HCT116 (cell line): ENCODE measurements at regions not wholly inside any gene's neighbourhood (a gene's known extent, or its start where the extent isn't known, plus 50 kb on each side); places are given as distances from the start of the nearest gene placed in this dataset.

Source experiments
- ATAC-seq: fragments of 200-7000 bp; cut with Tn5 transposase; 2 replicates; pipeline ENCODE4 v1.9.1; 2020; ENCODE audit warnings: mild to moderate bottlenecking, moderate library complexity
- BruUV-seq: library from RNA; stranded (reverse); fragments of 400-500 nt; replicated peaks from 2 replicates; lab custom pipeline; 2021; lab: Mats Ljungman, UMichigan
- CTCF ChIA-PET: fragments of 300-600 bp; sonication (Branson Sonifier 250); formaldehyde crosslinking; loops from one replicate; lab custom pipeline; 2021; ENCODE audit warnings: antibody characterized with exemption; lab: Charles Lee
- POLR2A ChIA-PET: fragments of 300-600, 350-600 bp; sonication (Branson Sonifier 250); formaldehyde crosslinking; loops from one replicate; lab custom pipeline; 2021; ENCODE audit warnings: antibody characterized with exemption; lab: Charles Lee
- RAD21 ChIA-PET, 2 experiments: fragments of 300-600 bp; sonication (Branson Sonifier 250); formaldehyde crosslinking; loops; one replicate each; lab custom pipeline; 2023; ENCODE audit warnings: low total read pairs in 2 of 2; ENCODE audit not compliant: uncharacterized antibody in 2 of 2, unreplicated experiment in 2 of 2, low non-redundant PET in 1 of 2; lab: Charles Lee
- DNase-seq: peaks from one replicate; pipeline ENCODE4 v3.0.0-alpha.2; 2010; ENCODE audit warnings: low read depth, low spot score
- H2AFZ ChIP-seq: fragments of 200-600 bp; shearing (Covaris generic), sonication (generic); 2 replicates; pipeline ENCODE4 v1.6.1; 2017; ENCODE audit warnings: low read depth, mixed run types, mixed read lengths, antibody characterized with exemption, low read length; ENCODE audit not compliant: poor library complexity, severe bottlenecking
- H3K27ac ChIP-seq: 2 replicates; pipeline ENCODE4 v1.5.1; 2012; ENCODE audit warnings: low read depth, low read length
- H3K27me3 ChIP-seq: fragments of 200-600 bp; sonication (generic); 2 replicates; pipeline ENCODE4 v1.6.1; 2016; ENCODE audit warnings: mixed run types, low read length, mixed read lengths; ENCODE audit not compliant: insufficient read depth
- H3K36me3 ChIP-seq, 2 experiments: fragments of 200-500 bp in 1 of 2; fragments of 200-600 bp in 1 of 2; sonication (Bioruptor generic) in 1 of 2; sonication (generic) in 1 of 2; 2 replicates each; pipeline versions ENCODE4 v1.5.1 to v1.6.1; 2014 to 2016; ENCODE audit warnings: low read length in 2 of 2, inconsistent platforms in 1 of 2, mixed read lengths in 1 of 2, mixed run types in 1 of 2; ENCODE audit not compliant: insufficient read depth in 2 of 2, control insufficient read depth in 1 of 2
- H3K4me1 ChIP-seq, 2 experiments: fragments of 200-600 bp in 1 of 2; sonication (generic) in 1 of 2; 2 replicates each; pipeline versions ENCODE4 v1.5.1 to v1.6.1; 2012 to 2017; ENCODE audit warnings: low read length in 2 of 2, inconsistent platforms in 1 of 2, mild to moderate bottlenecking in 1 of 2, mixed read lengths in 1 of 2, mixed run types in 1 of 2, moderate library complexity in 1 of 2; ENCODE audit not compliant: insufficient read depth in 2 of 2, control insufficient read depth in 1 of 2
- H3K4me2 ChIP-seq: fragments of 200-600 bp; sonication (generic); 2 replicates; pipeline ENCODE4 v1.6.1; 2017; ENCODE audit warnings: mixed run types, low read length, mixed read lengths
- H3K4me3 ChIP-seq, 2 experiments: fragments of 200-600 bp in 1 of 2; sonication (generic) in 1 of 2; replicated peaks in 1 of 2; 2 replicates each; pipeline ENCODE4 v1.5.1; 2011 to 2016; ENCODE audit warnings: low read length in 2 of 2, control low read depth in 1 of 2, low read depth in 1 of 2, mild to moderate bottlenecking in 1 of 2, mixed read lengths in 1 of 2, mixed run types in 1 of 2
- H3K79me2 ChIP-seq: fragments of 200-600 bp; sonication (generic); 2 replicates; pipeline ENCODE4 v1.6.1; 2017; ENCODE audit warnings: mild to moderate bottlenecking, mixed run types, low read length, moderate library complexity, mixed read lengths; ENCODE audit not compliant: insufficient read depth
- H3K9ac ChIP-seq: fragments of 200-600 bp; sonication (generic); 2 replicates; pipeline ENCODE4 v1.6.1; 2016; ENCODE audit warnings: low read length, mixed read lengths
- H3K9me2 ChIP-seq: fragments of 200-600 bp; sonication (generic), shearing (Covaris generic); 2 replicates; pipeline ENCODE4 v1.6.1; 2017; ENCODE audit warnings: mixed run types, mild to moderate bottlenecking, moderate library complexity; ENCODE audit not compliant: insufficient read depth
- H3K9me3 ChIP-seq, 2 experiments: fragments of 200-500 bp in 1 of 2; fragments of 200-600 bp in 1 of 2; sonication (Bioruptor generic) in 1 of 2; sonication (generic) in 1 of 2; 2 replicates each; pipeline ENCODE4 v1.6.1; 2014 to 2017; ENCODE audit warnings: low read length in 2 of 2, mixed read lengths in 2 of 2, inconsistent platforms in 1 of 2, low read depth in 1 of 2, mild to moderate bottlenecking in 1 of 2, mixed run types in 1 of 2, moderate library complexity in 1 of 2; ENCODE audit not compliant: control insufficient read depth in 1 of 2, insufficient read depth in 1 of 2
- H4K20me1 ChIP-seq: fragments of 200-600 bp; sonication (generic), shearing (Covaris generic); 2 replicates; pipeline ENCODE4 v1.6.1; 2017; ENCODE audit warnings: mixed run types, mild to moderate bottlenecking, moderate library complexity; ENCODE audit not compliant: insufficient read depth
- CBX3 ChIP-seq: IDR thresholded peaks from 2 replicates; pipeline ENCODE4 v1.6.1; 2012; ENCODE audit warnings: low read depth
- ELF1 ChIP-seq: IDR thresholded peaks from 2 replicates; pipeline ENCODE4 v1.6.1; 2012; ENCODE audit warnings: low read depth, borderline replicate concordance
- EZH2 ChIP-seq: fragments of 200-600 bp; sonication (generic); IDR thresholded peaks from 2 replicates; pipeline ENCODE4 v1.6.1; 2017; ENCODE audit warnings: antibody characterized with exemption, mixed run types
- JUND ChIP-seq: IDR thresholded peaks from 2 replicates; pipeline ENCODE4 v1.6.1; 2012
- POLR2AphosphoS5 ChIP-seq: IDR thresholded peaks from 2 replicates; pipeline ENCODE4 v1.6.1; 2011; ENCODE audit warnings: mild to moderate bottlenecking, low read depth, low read length, moderate library complexity
- SIN3A ChIP-seq: IDR thresholded peaks from 2 replicates; pipeline ENCODE4 v1.6.1; 2012; ENCODE audit warnings: low read depth
- SP1 ChIP-seq: IDR thresholded peaks from 2 replicates; pipeline ENCODE4 v1.6.1; 2012; ENCODE audit warnings: low read depth
- SRF ChIP-seq: IDR thresholded peaks from 2 replicates; pipeline ENCODE4 v1.6.1; 2012; ENCODE audit warnings: low read depth
- TCF7L2 ChIP-seq: IDR thresholded peaks from 2 replicates; pipeline ENCODE4 v1.7.0; 2011; ENCODE audit warnings: borderline replicate concordance, inconsistent platforms; ENCODE audit not compliant: insufficient read depth, insufficient read length; ENCODE audit errors: extremely low read depth
- ZBTB33 ChIP-seq: IDR thresholded peaks from 2 replicates; pipeline ENCODE4 v1.6.1; 2011; ENCODE audit warnings: mild to moderate bottlenecking, low read length, moderate library complexity; ENCODE audit not compliant: insufficient replicate concordance; ENCODE audit errors: extremely low read depth
- ZNF274 ChIP-seq: fragments of 200-500 bp; sonication (Bioruptor generic); IDR thresholded peaks from 2 replicates; pipeline ENCODE4 v1.6.1; 2014; ENCODE audit warnings: mild to moderate bottlenecking, low read depth, low read length, inconsistent platforms
- intact Hi-C: fragments of 100-400 bp; cut with micrococcal nuclease; formaldehyde crosslinking; loops from 2 replicates; pipeline ENCODE4 v1.10.0; 2022
- TF ChIP-seq, protein P1 (sequence below): IDR thresholded peaks from 2 replicates; pipeline ENCODE4 v1.6.1; 2012

DNA sequence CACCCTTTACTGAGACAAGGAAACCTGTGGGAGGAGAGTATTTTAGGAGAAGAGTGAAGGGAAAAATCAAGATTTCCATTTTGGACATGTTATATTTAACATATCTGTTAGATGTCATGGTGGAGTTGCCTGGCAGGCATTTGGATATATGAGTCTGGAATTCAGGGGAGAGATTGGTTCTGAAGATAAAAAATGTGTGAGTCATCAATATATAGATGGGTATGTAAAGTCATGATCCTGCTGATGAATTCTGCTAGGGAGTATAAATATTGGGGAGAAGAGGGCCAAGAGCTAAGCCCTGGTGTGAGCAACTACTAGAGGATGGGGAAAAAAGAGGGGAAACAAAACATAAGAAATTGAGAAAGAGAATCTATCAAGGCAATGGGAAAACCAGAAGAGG is 151.3 kb upstream of the SOX9 start:
- Histone ChIP-seq H4K20me1 (no peaks in the 10 kb centered on the region), H3K36me3 (no peaks in the 10 kb centered on the region), H3K9ac (no peak overlapping the region), H2AFZ (no peak overlapping the region), H3K79me2 (no peaks in the 10 kb centered on the region), H3K4me1 (peaks cover 0 to 8% of the 10 kb centered on the region in 2 experiments; a peak in 1 of 4 replicates), H3K27me3 (no peaks in the 10 kb centered on the region), H3K4me3 (no peak overlapping the region), H3K4me2 (no peak overlapping the region), H3K9me2 (no peaks in the 10 kb centered on the region), H3K9me3 (no peaks in the 10 kb centered on the region), H3K27ac (no peak overlapping the region)
- TF ChIP-seq ELF1: no peak
- TF ChIP-seq POLR2AphosphoS5: no peak
- TF ChIP-seq, protein P1, sequence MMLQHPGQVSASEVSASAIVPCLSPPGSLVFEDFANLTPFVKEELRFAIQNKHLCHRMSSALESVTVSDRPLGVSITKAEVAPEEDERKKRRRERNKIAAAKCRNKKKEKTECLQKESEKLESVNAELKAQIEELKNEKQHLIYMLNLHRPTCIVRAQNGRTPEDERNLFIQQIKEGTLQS: no peak
- no peak for TF ChIP-seq EZH2
- TF ChIP-seq CBX3: no peak
- no peak for TF ChIP-seq SP1
- TF ChIP-seq ZNF274: no peak
- no peak for TF ChIP-seq SRF
- no peak for TF ChIP-seq TCF7L2
- CTCF ChIA-PET: no interaction called here
- RAD21 ChIA-PET: no interaction called here
- no peak for DNase-seq
- intact Hi-C loops: no loop called here
- ATAC-seq: no peak
- BruUV-seq: no TSS peak
- POLR2A ChIA-PET: no interaction called here

GRCh38 chr17:71970312-71970711 is 150.5 kb upstream of the SOX9 start:
- H3K36me3 ChIP-seq: no peaks in the 10 kb centered on the region
- H3K27ac ChIP-seq: no peak overlapping the region
- no peak overlapping the region for H3K4me3 ChIP-seq
- H3K9me2 ChIP-seq: no peaks in the 10 kb centered on the region
- no peak overlapping the region for H3K9ac ChIP-seq
- no TSS peak for BruUV-seq
- no peaks in the 10 kb centered on the region for H4K20me1 ChIP-seq
- no peaks in the 10 kb centered on the region for H3K27me3 ChIP-seq
- H3K4me1 ChIP-seq: peaks cover 0 to 8% of the 10 kb centered on the region in 2 experiments; a peak in 1 of 4 replicates
- ChIA-PET CTCF (no interaction called here), POLR2A (no interaction called here), RAD21 (no interaction called here)
- H3K79me2 ChIP-seq: no peaks in the 10 kb centered on the region
- no peak for DNase-seq
- no peaks in the 10 kb centered on the region for H3K9me3 ChIP-seq
- intact Hi-C loops: no loop called here
- TF ChIP-seq JUND (peak; percentile 47; the same call in 1 of the 2 replicates), CBX3 (peak; percentile 43; the same call in 1 of the 2 replicates), SP1 (0 out of 2 replicates have a peak, but pooled peaks have one; percentile 17), ZBTB33 (no peak), SIN3A (no peak)
- TF ChIP-seq, all 23 proteins: peak for 3
- no peak overlapping the region for H2AFZ ChIP-seq
- ATAC-seq: 0 out of 2 replicates have a peak, but pooled peaks have one; percentile 40
- H3K4me2 ChIP-seq: no peak overlapping the region
